ENCODE measurements at regions not wholly inside any gene's neighbourhood (a gene's known extent, or its start where the extent isn't known, plus 50 kb on each side); places are given as distances from the start of the nearest gene placed in this dataset.

DNA sequence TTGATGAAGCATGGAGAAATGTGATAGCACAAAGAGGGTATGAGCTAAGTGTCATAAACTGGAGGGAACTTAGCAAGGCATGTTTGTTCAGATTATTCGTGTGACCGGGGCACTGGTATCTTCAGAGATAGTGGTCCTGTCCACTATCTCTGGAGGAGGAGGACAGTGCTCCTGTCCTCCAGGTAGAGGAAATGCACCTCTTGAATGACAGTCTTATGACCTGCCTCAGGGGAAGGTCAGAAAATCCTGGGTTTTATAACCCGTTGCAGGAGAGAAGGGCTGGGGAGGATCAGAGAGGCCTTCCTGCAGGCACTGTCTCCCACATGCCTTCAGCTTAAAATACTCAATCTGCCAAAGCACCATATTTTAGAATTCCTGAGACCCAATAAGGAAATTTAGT is 213.5 kb upstream of the UBL3 start:
- TF ChIP-seq, protein P1, sequence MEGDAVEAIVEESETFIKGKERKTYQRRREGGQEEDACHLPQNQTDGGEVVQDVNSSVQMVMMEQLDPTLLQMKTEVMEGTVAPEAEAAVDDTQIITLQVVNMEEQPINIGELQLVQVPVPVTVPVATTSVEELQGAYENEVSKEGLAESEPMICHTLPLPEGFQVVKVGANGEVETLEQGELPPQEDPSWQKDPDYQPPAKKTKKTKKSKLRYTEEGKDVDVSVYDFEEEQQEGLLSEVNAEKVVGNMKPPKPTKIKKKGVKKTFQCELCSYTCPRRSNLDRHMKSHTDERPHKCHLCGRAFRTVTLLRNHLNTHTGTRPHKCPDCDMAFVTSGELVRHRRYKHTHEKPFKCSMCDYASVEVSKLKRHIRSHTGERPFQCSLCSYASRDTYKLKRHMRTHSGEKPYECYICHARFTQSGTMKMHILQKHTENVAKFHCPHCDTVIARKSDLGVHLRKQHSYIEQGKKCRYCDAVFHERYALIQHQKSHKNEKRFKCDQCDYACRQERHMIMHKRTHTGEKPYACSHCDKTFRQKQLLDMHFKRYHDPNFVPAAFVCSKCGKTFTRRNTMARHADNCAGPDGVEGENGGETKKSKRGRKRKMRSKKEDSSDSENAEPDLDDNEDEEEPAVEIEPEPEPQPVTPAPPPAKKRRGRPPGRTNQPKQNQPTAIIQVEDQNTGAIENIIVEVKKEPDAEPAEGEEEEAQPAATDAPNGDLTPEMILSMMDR (IDR thresholded peaks at IDR 0.05), result no peak
- TF ChIP-seq POLR2AphosphoS5 (IDR thresholded peaks at IDR 0.05) (no peak), POLR2A (IDR thresholded peaks at IDR 0.05) (no peak)

Data from breast epithelium (tissue), 3 donors.